Ishikawa (cell line): ENCODE measurements at regions not wholly inside any gene's neighbourhood (a gene's known extent, or its start where the extent isn't known, plus 50 kb on each side); places are given as distances from the start of the nearest gene placed in this dataset.

Experiments used
- CEBPB ChIP-seq: IDR thresholded peaks from 2 replicates; pipeline ENCODE4 v1.6.1; 2012
- CREB1 ChIP-seq: IDR thresholded peaks from 2 replicates; pipeline ENCODE4 v1.6.1; 2012; ENCODE audit warnings: low read depth
- EGR1 ChIP-seq: IDR thresholded peaks from 2 replicates; pipeline ENCODE4 v1.6.1; 2012
- EP300 ChIP-seq: IDR thresholded peaks from 2 replicates; pipeline ENCODE4 v1.6.1; 2012; ENCODE audit warnings: borderline replicate concordance
- FOXM1 ChIP-seq: IDR thresholded peaks from 2 replicates; pipeline ENCODE4 v1.6.1; 2012; ENCODE audit warnings: low read depth, borderline replicate concordance
- NFIC ChIP-seq: IDR thresholded peaks from 2 replicates; pipeline ENCODE4 v1.6.1; 2012
- RAD21 ChIP-seq: IDR thresholded peaks from 2 replicates; pipeline ENCODE4 v1.6.1; 2012; ENCODE audit warnings: low read depth
- TAF1 ChIP-seq: IDR thresholded peaks from 2 replicates; pipeline ENCODE4 v1.6.1; 2012; ENCODE audit warnings: low read depth, mild to moderate bottlenecking
- TEAD4 ChIP-seq: IDR thresholded peaks from 2 replicates; pipeline ENCODE4 v1.6.1; 2012
- YY1 ChIP-seq: IDR thresholded peaks from 2 replicates; pipeline ENCODE4 v1.6.1; 2012; ENCODE audit warnings: low read depth
- TF ChIP-seq, protein P1 (sequence below): IDR thresholded peaks from 2 replicates; pipeline ENCODE4 v1.6.1; 2012
- TF ChIP-seq, protein P2 (sequence below): IDR thresholded peaks from 2 replicates; pipeline ENCODE4 v1.6.1; 2012; ENCODE audit warnings: low read depth, mild to moderate bottlenecking

DNA sequence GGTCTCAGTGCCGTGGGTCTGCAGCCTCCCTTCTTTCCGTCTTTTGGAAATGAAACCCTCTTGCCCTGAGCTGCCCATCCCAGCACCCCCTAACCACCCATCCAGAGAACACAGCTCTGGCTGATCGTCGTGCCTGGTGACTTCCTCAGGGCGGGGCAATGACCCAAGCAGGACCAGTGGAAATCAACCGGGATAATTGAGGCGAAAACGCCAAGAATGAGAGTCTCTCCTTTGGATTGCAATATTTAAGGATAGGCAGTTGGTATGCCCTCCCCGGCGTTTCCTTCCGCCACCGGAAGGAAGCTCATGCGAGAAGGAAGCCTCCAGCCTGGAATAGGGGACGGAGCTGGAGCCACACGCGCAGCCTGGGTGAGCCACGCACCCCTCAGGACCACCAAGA, 73.7 kb upstream of the PFKP start:
- TF ChIP-seq EP300 (no peak), NFIC (no peak), CREB1 (no peak), RAD21 (no peak), TAF1 (no peak), TEAD4 (no peak), CEBPB (no peak), YY1 (no peak), EGR1 (no peak), FOXM1 (no peak)
- TF ChIP-seq, protein P1, sequence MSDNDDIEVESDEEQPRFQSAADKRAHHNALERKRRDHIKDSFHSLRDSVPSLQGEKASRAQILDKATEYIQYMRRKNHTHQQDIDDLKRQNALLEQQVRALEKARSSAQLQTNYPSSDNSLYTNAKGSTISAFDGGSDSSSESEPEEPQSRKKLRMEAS, result no peak
- TF ChIP-seq, protein P2, sequence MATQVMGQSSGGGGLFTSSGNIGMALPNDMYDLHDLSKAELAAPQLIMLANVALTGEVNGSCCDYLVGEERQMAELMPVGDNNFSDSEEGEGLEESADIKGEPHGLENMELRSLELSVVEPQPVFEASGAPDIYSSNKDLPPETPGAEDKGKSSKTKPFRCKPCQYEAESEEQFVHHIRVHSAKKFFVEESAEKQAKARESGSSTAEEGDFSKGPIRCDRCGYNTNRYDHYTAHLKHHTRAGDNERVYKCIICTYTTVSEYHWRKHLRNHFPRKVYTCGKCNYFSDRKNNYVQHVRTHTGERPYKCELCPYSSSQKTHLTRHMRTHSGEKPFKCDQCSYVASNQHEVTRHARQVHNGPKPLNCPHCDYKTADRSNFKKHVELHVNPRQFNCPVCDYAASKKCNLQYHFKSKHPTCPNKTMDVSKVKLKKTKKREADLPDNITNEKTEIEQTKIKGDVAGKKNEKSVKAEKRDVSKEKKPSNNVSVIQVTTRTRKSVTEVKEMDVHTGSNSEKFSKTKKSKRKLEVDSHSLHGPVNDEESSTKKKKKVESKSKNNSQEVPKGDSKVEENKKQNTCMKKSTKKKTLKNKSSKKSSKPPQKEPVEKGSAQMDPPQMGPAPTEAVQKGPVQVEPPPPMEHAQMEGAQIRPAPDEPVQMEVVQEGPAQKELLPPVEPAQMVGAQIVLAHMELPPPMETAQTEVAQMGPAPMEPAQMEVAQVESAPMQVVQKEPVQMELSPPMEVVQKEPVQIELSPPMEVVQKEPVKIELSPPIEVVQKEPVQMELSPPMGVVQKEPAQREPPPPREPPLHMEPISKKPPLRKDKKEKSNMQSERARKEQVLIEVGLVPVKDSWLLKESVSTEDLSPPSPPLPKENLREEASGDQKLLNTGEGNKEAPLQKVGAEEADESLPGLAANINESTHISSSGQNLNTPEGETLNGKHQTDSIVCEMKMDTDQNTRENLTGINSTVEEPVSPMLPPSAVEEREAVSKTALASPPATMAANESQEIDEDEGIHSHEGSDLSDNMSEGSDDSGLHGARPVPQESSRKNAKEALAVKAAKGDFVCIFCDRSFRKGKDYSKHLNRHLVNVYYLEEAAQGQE, result no peak
